DND-41 (cell line): ENCODE measurements at regions not wholly inside any gene's neighbourhood (a gene's known extent, or its start where the extent isn't known, plus 50 kb on each side); places are given as distances from the start of the nearest gene placed in this dataset.

Experiments
- ATAC-seq: fragments of 200-7000 bp; cut with Tn5 transposase; 3 replicates; pipeline ENCODE4 v1.9.1; 2021; ENCODE audit warnings: low read depth; ENCODE audit not compliant: insufficient read depth
- DNase-seq: peaks from one replicate; pipeline ENCODE4 v3.0.0-alpha.2; 2020
- H2AFZ ChIP-seq: 2 replicates; pipeline ENCODE4 v1.6.0; 2012; ENCODE audit warnings: low read depth, low read length
- H3K27ac ChIP-seq: 2 replicates; pipeline ENCODE4 v1.5.1; 2012; ENCODE audit warnings: low read length, inconsistent platforms
- H3K27me3 ChIP-seq: fragments of 200-600 bp; sonication (generic); 2 replicates; pipeline ENCODE4 v1.6.0; 2012; ENCODE audit warnings: low read length, mild to moderate bottlenecking, inconsistent platforms; ENCODE audit not compliant: insufficient read depth, poor library complexity
- H3K36me3 ChIP-seq: 2 replicates; pipeline ENCODE4 v1.5.1; 2012; ENCODE audit warnings: low read length, inconsistent platforms; ENCODE audit not compliant: insufficient read depth
- H3K4me1 ChIP-seq: 2 replicates; pipeline ENCODE4 v1.5.1; 2012; ENCODE audit warnings: mild to moderate bottlenecking, low read length; ENCODE audit not compliant: insufficient read depth
- H3K4me2 ChIP-seq: 2 replicates; pipeline ENCODE4 v1.6.0; 2012; ENCODE audit warnings: mild to moderate bottlenecking, moderate library complexity, low read length, inconsistent platforms; ENCODE audit not compliant: insufficient read depth
- H3K4me3 ChIP-seq, 2 experiments: fragments of 200-600 bp in 1 of 2; shearing (Covaris generic) in 1 of 2; 2 replicates each; pipeline ENCODE4 v1.5.1; 2012 to 2016; ENCODE audit warnings: inconsistent platforms in 2 of 2, low read length in 2 of 2, mild to moderate bottlenecking in 2 of 2, low read depth in 1 of 2, moderate library complexity in 1 of 2
- H3K79me2 ChIP-seq: 2 replicates; pipeline ENCODE4 v1.6.0; 2012; ENCODE audit warnings: low read length, inconsistent platforms; ENCODE audit not compliant: insufficient read depth
- H3K9ac ChIP-seq: 2 replicates; pipeline ENCODE4 v1.6.0; 2012; ENCODE audit warnings: low read depth, mild to moderate bottlenecking, inconsistent platforms, low read length, moderate library complexity
- H3K9me3 ChIP-seq: 2 replicates; pipeline ENCODE4 v1.5.1; 2012; ENCODE audit warnings: low read length, moderate library complexity, mild to moderate bottlenecking, inconsistent platforms; ENCODE audit not compliant: insufficient read depth, severe bottlenecking
- H4K20me1 ChIP-seq: 2 replicates; pipeline ENCODE4 v1.6.0; 2012; ENCODE audit warnings: low read length; ENCODE audit not compliant: insufficient read depth
- EZH2 ChIP-seq: IDR thresholded peaks from 3 replicates; pipeline ENCODE4 v1.6.1; 2012; ENCODE audit warnings: borderline replicate concordance, low read depth, mild to moderate bottlenecking, moderate library complexity, low read length, inconsistent platforms; ENCODE audit not compliant: severe bottlenecking
- TF ChIP-seq, protein P1 (sequence below): IDR thresholded peaks from 2 replicates; pipeline ENCODE4 v1.5.1; 2012; ENCODE audit warnings: borderline replicate concordance, low read length, moderate library complexity, mild to moderate bottlenecking; ENCODE audit not compliant: poor library complexity, severe bottlenecking; ENCODE audit errors: extremely low read depth

DNA sequence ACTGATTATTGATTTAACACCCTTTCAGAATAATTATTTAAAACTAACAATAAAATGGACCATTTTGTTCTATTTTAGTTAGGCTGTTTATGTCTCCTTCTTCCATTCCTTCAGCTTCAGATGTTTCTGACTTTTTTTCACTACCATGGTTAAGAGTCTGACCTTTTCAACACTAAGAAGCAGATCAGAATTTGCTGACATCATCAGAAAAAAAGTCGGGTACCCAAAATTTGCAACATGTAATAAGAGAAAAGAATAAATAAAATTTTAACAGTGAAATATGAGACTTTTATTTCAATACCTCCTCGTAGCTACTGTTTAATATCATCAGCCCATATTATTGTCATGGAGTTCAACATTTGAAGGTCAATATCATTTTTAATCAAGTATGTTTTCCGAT, 1158.3 kb downstream of the RPIA start:
- H3K27me3 ChIP-seq: no peaks in the 10 kb centered on the region
- H4K20me1 ChIP-seq: no peaks in the 10 kb centered on the region
- no peaks in the 10 kb centered on the region for H3K79me2 ChIP-seq
- no peak for ATAC-seq
- H3K36me3 ChIP-seq: no peaks in the 10 kb centered on the region
- H3K4me3 ChIP-seq: no peak overlapping the region
- H3K9me3 ChIP-seq: no peaks in the 10 kb centered on the region
- no peak overlapping the region for H2AFZ ChIP-seq
- H3K4me2 ChIP-seq: no peak overlapping the region
- no peak overlapping the region for H3K27ac ChIP-seq
- no peak for TF ChIP-seq EZH2
- TF ChIP-seq, protein P1, sequence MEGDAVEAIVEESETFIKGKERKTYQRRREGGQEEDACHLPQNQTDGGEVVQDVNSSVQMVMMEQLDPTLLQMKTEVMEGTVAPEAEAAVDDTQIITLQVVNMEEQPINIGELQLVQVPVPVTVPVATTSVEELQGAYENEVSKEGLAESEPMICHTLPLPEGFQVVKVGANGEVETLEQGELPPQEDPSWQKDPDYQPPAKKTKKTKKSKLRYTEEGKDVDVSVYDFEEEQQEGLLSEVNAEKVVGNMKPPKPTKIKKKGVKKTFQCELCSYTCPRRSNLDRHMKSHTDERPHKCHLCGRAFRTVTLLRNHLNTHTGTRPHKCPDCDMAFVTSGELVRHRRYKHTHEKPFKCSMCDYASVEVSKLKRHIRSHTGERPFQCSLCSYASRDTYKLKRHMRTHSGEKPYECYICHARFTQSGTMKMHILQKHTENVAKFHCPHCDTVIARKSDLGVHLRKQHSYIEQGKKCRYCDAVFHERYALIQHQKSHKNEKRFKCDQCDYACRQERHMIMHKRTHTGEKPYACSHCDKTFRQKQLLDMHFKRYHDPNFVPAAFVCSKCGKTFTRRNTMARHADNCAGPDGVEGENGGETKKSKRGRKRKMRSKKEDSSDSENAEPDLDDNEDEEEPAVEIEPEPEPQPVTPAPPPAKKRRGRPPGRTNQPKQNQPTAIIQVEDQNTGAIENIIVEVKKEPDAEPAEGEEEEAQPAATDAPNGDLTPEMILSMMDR: no peak
- no peak overlapping the region for H3K9ac ChIP-seq
- no peak for DNase-seq
- H3K4me1 ChIP-seq: no peaks in the 10 kb centered on the region

DNA sequence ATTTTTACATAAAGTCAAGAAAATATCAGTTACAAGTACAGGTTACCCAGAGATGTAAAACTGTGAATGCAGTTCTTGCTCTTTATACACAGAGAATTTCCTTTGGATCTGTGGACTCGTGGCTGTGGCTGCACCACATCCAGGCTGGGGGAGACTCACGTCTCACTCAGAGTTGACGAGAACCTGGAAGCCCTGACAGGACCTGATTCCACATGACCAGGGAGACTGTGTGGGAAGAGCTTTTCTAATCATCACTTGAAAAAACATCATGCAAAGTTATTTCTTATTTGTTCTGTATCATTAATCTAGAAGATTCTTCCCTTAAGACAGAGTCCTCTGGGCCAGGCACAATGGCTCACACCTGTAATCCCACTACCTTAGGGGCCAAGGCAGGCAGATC, 1159.0 kb downstream of the RPIA start:
- no peak for ATAC-seq
- no peaks in the 10 kb centered on the region for H3K9me3 ChIP-seq
- no peaks in the 10 kb centered on the region for H3K4me1 ChIP-seq
- no peak overlapping the region for H2AFZ ChIP-seq
- no peak overlapping the region for H3K4me2 ChIP-seq
- H3K79me2 ChIP-seq: no peaks in the 10 kb centered on the region
- no peak overlapping the region for H3K27ac ChIP-seq
- no peaks in the 10 kb centered on the region for H4K20me1 ChIP-seq
- no peaks in the 10 kb centered on the region for H3K27me3 ChIP-seq
- DNase-seq: no peak
- no peak overlapping the region for H3K9ac ChIP-seq
- H3K36me3 ChIP-seq: no peaks in the 10 kb centered on the region
- H3K4me3 ChIP-seq: no peak overlapping the region
- TF ChIP-seq, protein P1: no peak
- no peak for TF ChIP-seq EZH2

DNA sequence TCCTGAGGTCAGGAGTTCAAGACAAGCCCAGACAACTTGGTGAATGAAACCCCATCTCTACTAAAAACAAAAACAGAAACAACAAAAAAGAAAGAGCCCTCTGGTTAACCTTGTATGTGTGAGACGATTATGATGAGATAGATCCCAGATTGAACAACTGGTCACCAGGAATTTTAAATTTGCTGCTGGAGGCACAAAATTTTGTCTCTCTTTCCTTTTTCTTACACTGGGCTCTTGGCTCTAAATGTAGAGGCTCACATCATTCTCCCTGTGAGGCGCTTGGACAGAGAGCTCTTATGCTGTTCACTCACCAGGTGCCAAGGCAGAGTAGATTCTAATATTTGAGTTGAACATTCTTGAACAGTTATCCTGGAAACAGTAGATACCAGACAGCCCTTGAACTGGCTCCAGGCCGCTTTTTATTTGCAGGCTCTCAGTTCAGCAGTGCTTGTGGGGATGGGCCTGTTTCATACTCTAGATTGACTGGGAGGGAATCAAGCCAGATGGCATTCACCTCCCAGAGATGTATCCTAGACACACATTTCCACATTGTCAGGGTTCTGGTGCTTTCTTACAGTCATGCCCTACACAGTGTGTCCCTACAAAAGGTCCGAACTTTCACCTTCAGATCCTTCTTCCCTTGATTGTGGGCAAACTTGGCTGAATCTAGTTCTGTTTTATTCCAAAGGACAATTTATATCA, 1159.6 kb downstream of the RPIA start:
- ATAC-seq: no peak

More for the DNA sequence above, 1159.6 kb downstream of the RPIA start:
- no peak for DNase-seq
- Histone ChIP-seq H3K4me3 (no peak overlapping the region), H4K20me1 (no peaks in the 10 kb centered on the region), H3K9me3 (no peaks in the 10 kb centered on the region), H3K79me2 (no peaks in the 10 kb centered on the region), H3K36me3 (no peaks in the 10 kb centered on the region), H3K27me3 (no peaks in the 10 kb centered on the region), H3K4me2 (no peak overlapping the region), H3K27ac (no peak overlapping the region), H2AFZ (no peak overlapping the region), H3K4me1 (no peaks in the 10 kb centered on the region), H3K9ac (no peak overlapping the region)
- no peak for TF ChIP-seq EZH2
- TF ChIP-seq, protein P1: no peak
